HUES6 (cell line): ENCODE measurements at regions not wholly inside any gene's neighbourhood (a gene's known extent, or its start where the extent isn't known, plus 50 kb on each side); places are given as distances from the start of the nearest gene placed in this dataset.

Experiments
- H3K27ac ChIP-seq: 2 replicates; pipeline ENCODE4 v1.7.0; 2013; ENCODE audit warnings: low read depth, mild to moderate bottlenecking, low read length, inconsistent platforms
- H3K27me3 ChIP-seq: 2 replicates; pipeline ENCODE4 v1.6.1; 2013; ENCODE audit warnings: low read length; ENCODE audit not compliant: control insufficient read depth, insufficient read depth
- H3K36me3 ChIP-seq: 2 replicates; pipeline ENCODE4 v1.6.1; 2013; ENCODE audit warnings: low read length; ENCODE audit not compliant: control insufficient read depth, insufficient read depth
- H3K4me1 ChIP-seq: 2 replicates; pipeline ENCODE4 v1.6.1; 2013; ENCODE audit warnings: low read length; ENCODE audit not compliant: control insufficient read depth, insufficient read depth
- H3K4me3 ChIP-seq: 2 replicates; pipeline ENCODE4 v1.5.1; 2013; ENCODE audit warnings: low read depth, low read length
- H3K9ac ChIP-seq: one replicate; pipeline ENCODE4 v1.6.1; 2013; ENCODE audit warnings: mild to moderate bottlenecking, low read length
- H3K9me3 ChIP-seq: 2 replicates; pipeline ENCODE4 v1.6.1; 2013; ENCODE audit warnings: low read depth, low read length; ENCODE audit not compliant: control insufficient read depth, insufficient read depth

DNA sequence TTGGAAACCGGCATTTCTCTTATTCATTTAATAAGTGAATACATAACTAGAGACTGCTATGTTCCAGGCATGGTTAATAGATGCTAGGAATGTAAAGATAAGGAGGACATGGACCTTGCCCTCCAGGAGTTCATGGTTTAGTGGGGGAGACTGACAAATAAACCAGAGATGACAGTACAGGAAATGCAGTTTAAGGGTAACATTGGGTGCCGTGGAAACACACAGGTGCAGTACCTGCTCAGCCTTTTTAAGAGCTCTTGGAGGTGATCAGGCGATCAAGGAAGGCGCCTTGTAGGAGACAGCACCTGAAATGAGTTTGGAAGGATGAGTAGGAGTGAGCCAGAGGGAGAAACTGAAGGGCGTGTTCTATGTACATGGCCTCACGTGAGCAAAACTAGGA lies 145.8 kb downstream of the AASDH start:
- Histone ChIP-seq H3K4me1 (peaks cover 10% of the 10 kb centered on the region; the same call in 1 of the 2 replicates), H3K27ac (no peak overlapping the region), H3K4me3 (no peak overlapping the region), H3K27me3 (no peaks in the 10 kb centered on the region), H3K36me3 (no peaks in the 10 kb centered on the region), H3K9ac (no peak overlapping the region), H3K9me3 (no peaks in the 10 kb centered on the region)

DNA sequence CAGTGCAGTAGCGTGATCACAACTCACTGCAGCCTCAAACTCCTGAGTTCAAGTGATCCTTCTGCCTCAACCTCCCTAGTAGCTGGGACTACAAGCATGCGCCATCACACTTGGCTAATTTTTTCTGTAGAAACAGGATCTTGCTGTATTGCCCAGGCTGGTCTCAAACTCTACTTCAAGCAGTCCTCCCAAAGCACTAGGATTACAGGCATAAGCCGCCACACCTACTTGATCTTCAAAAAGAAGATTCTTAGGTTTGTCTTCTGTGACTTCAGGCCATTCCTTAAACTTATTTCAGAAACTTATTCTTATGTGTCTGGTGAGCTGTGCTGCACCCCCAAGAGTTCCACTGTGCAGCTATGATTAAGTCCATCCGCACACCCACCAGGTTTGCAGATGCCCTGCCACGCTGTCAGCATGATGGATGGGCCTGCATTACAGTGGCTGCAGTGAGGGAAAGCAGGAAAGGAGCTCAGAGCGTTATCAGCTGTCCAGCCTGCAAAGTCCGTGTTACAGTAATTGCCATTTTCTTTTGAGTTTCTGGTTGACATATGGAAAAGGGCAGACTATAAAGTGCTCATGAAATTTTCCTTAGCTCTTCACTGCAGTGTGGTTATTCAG lies 146.6 kb downstream of the AASDH start:
- H3K4me1 ChIP-seq, result peaks cover 4% of the 10 kb centered on the region; the same call in 1 of the 2 replicates
- H3K27me3 ChIP-seq, result no peaks in the 10 kb centered on the region
- no peak overlapping the region for H3K9ac ChIP-seq
- H3K9me3 ChIP-seq, result no peaks in the 10 kb centered on the region
- H3K4me3 ChIP-seq, result no peak overlapping the region
- no peaks in the 10 kb centered on the region for H3K36me3 ChIP-seq
- no peak overlapping the region for H3K27ac ChIP-seq

DNA sequence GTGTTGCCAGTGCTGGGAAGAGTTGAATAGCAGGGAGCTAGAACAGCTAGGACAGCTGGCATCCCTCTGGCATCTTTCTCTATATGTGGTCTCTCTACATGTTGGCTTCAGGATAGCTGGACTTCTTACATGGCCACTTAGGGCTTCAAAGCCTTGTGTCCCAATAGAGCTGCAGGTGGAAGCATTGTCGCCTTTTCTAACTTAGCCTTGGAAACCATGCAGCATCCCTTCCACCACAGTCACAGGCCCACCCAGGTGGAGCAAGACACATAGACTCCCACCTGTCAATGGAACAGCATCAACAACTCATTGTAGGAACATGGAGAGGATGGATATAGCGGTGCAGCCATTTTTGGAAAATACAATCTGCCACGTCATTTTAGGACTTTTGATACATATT lies 149.0 kb downstream of the AASDH start:
- no peaks in the 10 kb centered on the region for H3K9me3 ChIP-seq
- H3K4me1 ChIP-seq, result no peaks in the 10 kb centered on the region
- no peak overlapping the region for H3K27ac ChIP-seq
- H3K27me3 ChIP-seq, result no peaks in the 10 kb centered on the region
- H3K36me3 ChIP-seq, result no peaks in the 10 kb centered on the region
- H3K9ac ChIP-seq, result no peak overlapping the region
- H3K4me3 ChIP-seq, result no peak overlapping the region

DNA sequence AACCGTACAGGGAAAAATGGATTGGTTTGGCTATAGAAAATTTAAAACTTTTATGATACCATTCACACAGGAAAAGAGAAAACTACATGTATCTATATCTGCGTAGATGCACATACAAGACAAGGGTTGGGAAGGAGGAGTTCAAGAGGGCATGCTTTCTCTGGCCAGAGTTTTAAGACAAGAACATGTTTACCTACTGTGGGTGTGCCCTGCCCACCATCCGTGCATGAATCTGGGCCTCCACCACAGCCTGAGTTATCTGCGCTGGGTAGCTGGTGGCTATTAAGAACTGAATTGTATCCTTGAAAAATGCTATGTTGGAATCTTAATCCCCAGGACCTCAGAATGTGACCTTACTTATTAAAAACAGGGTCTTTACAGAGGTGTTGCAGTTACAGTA lies 151.6 kb downstream of the AASDH start:
- Histone ChIP-seq H3K27me3 (no peaks in the 10 kb centered on the region), H3K27ac (no peak overlapping the region)

DNA sequence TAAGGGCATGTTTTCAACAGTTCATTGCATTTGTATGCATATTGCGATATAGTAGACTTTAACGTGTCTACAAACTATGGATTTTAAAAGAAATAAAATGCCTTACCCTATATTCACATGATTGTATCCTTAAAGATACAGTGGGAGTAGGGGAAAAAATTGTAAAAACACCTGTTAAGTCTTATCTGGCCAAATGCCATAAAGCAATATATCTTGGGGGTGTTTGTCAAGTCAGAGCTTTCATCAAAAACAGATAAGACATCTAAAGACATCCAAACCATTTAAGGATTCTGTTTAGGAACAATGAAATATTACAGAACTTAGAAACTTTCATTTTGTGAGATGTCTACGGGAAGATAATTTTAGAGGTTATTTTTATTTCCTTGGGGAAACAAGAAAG lies 152.3 kb downstream of the AASDH start:
- no peaks in the 10 kb centered on the region for H3K4me1 ChIP-seq
- no peaks in the 10 kb centered on the region for H3K36me3 ChIP-seq
- no peak overlapping the region for H3K27ac ChIP-seq
- no peaks in the 10 kb centered on the region for H3K27me3 ChIP-seq
- peaks cover 12% of the 10 kb centered on the region for H3K9me3 ChIP-seq
- H3K4me3 ChIP-seq, result no peak overlapping the region
- no peak overlapping the region for H3K9ac ChIP-seq

More for the DNA sequence above, 151.6 kb downstream of the AASDH start:
- no peaks in the 10 kb centered on the region for H3K4me1 ChIP-seq
- no peak overlapping the region for H3K9ac ChIP-seq
- no peaks in the 10 kb centered on the region for H3K36me3 ChIP-seq
- H3K4me3 ChIP-seq, result no peak overlapping the region
- peaks cover 12% of the 10 kb centered on the region for H3K9me3 ChIP-seq

DNA sequence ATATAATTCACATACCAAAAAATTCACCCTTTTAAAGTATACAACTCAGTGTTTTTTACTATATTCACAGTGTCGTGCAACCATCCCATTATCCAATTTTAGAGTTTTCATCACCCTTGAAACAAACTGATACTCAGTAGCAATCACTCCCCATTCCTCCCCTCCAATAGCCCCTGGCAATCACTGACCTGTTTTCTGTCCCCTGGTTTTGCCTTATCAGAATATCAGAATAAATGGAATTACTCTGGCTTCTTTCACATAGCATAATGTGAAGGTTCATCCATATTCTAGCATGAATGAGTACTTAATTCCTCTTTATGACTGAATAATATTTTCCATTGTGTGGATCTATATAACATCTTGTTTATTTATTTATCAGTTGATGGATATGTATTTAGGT lies 153.2 kb downstream of the AASDH start:
- H3K4me1 ChIP-seq, result no peaks in the 10 kb centered on the region
- peaks cover 12% of the 10 kb centered on the region for H3K9me3 ChIP-seq
- H3K27me3 ChIP-seq, result no peaks in the 10 kb centered on the region
- H3K27ac ChIP-seq, result no peak overlapping the region
- H3K9ac ChIP-seq, result no peak overlapping the region
- H3K36me3 ChIP-seq, result no peaks in the 10 kb centered on the region
- no peak overlapping the region for H3K4me3 ChIP-seq

DNA sequence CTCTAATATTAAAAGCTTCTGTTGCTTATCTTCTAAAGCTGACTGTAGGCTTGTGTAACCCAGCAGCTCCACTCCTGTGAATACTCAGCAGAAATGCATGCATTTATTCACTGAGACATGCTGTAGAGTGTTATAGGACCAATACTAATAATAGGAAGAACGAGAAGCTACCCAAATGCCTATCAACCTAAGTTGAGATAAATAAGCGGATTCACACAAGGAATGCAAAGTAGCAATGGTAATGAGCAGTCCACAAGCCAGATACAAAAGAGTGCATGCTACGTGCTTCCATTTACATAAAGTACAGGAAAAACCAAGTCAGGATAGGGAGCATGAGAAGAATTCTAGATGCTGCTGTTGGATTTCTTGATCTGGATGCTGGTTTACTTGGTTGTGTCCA lies 155.9 kb downstream of the AASDH start:
- H3K27ac ChIP-seq, result no peak overlapping the region
- H3K4me3 ChIP-seq, result no peak overlapping the region

DNA sequence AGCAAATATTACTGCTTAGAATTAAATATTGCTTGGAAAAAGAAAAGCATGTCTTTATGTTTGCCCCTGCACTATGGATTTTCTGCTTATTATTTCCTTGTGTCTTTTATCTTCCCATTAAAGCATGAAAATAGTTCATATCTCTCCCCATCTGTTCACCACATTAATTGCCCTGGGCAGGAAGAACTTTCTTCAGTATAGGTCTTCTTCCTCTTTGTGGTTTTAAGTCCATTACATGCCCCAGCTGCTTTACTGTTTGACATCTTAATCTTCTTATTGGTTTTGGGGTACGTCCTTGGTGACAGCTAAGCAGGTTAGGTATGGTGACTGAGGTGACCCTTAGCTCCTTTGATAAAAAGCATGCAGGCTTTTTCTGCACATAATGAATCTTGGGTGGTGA lies 157.3 kb downstream of the AASDH start:
- Histone ChIP-seq H3K4me1 (peaks cover 7% of the 10 kb centered on the region; the same call in 1 of the 2 replicates), H3K27me3 (no peaks in the 10 kb centered on the region), H3K4me3 (no peak overlapping the region), H3K36me3 (no peaks in the 10 kb centered on the region), H3K9me3 (peaks cover 12% of the 10 kb centered on the region), H3K9ac (no peak overlapping the region), H3K27ac (no peak overlapping the region)

More for the DNA sequence above, 155.9 kb downstream of the AASDH start:
- Histone ChIP-seq H3K36me3 (no peaks in the 10 kb centered on the region), H3K9ac (no peak overlapping the region), H3K4me1 (peaks cover 6% of the 10 kb centered on the region; the same call in 1 of the 2 replicates), H3K27me3 (no peaks in the 10 kb centered on the region), H3K9me3 (peaks cover 12% of the 10 kb centered on the region)

DNA sequence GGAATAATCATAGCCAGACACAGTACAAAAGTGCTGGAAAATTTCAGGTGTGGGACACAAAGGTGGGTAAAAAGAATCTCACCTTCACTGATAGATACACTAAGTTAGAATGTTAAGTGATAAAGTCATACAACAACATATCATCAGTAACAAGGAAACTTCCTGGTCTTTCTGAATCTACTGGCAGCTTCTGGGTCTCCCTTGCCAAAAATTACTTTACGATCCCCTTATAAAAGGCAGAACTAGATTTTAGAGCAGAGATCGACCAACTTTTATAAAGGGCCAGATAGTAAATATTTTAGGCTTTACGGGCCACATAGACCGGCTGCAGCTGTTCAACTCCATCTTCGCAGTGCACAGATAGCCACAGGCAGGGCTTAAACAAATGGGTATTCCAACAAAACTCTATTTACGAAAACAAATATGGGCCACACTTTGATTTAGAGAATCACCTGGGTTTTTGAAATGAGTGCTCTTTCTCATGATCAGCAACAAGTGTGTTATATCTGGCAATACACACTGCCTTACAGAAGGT lies 159.9 kb downstream of the AASDH start:
- H3K9me3 ChIP-seq, result peaks cover 11% of the 10 kb centered on the region

DNA sequence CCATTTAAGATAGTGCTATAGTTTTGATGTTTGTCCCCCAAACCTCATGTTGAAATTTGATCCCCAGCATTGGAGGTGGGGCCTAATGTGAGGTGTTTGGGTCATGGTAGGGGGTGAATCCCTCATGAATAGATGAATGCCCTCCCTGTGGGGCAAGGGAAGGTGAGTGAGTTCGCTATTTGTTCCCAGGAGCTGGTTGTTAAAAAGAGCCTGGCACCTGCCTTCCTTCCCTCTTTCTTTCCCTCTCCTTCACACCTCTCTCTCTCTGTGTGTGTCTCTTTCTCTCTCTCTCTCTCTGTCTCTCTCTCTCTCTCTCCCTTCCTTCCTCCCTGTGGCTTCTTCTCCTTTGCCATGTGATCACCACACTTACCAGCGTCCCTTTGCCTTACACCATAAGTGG lies 160.7 kb downstream of the AASDH start:
- Histone ChIP-seq H3K4me3 (no peak overlapping the region), H3K36me3 (no peaks in the 10 kb centered on the region), H3K4me1 (peaks cover 7% of the 10 kb centered on the region; the same call in 1 of the 2 replicates), H3K9me3 (peaks cover 3% of the 10 kb centered on the region), H3K27ac (no peak overlapping the region), H3K9ac (no peak overlapping the region), H3K27me3 (no peaks in the 10 kb centered on the region)

More for the DNA sequence above, 159.9 kb downstream of the AASDH start:
- H3K4me3 ChIP-seq, result no peak overlapping the region
- H3K9ac ChIP-seq, result no peak overlapping the region
- no peaks in the 10 kb centered on the region for H3K27me3 ChIP-seq
- H3K4me1 ChIP-seq, result peaks cover 7% of the 10 kb centered on the region; the same call in 1 of the 2 replicates
- no peak overlapping the region for H3K27ac ChIP-seq
- H3K36me3 ChIP-seq, result no peaks in the 10 kb centered on the region

DNA sequence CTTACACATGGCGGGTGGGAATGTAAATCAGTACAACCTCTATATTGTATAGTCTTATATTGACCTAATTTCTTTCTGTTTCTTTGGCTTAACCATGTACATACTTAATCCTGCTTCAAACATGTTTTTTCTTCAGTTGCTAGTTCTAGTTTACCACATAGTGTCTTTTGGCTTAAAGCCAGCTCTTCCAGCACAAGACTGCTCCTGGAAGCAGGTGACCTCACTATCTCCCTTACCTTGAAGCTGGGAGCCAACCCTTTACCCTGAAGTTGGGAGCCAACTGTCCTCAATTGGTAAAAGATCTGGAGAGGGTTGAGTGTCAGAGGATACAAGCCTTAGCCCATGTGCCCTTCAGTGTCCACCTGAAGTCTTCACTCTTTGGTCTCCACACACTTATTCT lies 162.7 kb downstream of the AASDH start:
- Histone ChIP-seq H3K4me1 (peaks cover 7% of the 10 kb centered on the region; the same call in 1 of the 2 replicates), H3K9me3 (no peaks in the 10 kb centered on the region), H3K27me3 (no peaks in the 10 kb centered on the region)

More for the DNA sequence above, 162.7 kb downstream of the AASDH start:
- Histone ChIP-seq H3K27ac (no peak overlapping the region), H3K4me3 (no peak overlapping the region), H3K36me3 (no peaks in the 10 kb centered on the region), H3K9ac (no peak overlapping the region)
